ENCODE measurements at regions not wholly inside any gene's neighbourhood (a gene's known extent, or its start where the extent isn't known, plus 50 kb on each side); places are given as distances from the start of the nearest gene placed in this dataset.

DNA sequence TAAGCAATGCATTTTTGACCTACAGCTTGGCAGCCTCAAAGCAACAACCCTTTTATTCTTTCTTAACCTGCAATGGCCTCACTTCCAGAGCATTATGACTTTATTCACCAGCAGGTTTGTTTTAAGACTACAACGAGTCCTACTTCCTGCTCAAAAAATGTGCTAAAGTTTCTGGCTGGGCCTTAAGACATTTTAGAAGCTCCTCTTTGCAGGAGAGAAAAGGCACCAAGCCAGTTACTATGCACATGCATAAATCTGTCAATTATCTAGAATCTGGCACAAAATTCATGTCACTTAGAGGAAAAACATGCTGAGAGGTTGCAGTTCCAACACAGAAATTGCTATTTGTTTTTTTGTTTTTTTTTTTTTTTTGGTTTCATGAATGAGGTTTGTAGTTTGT lies 223.0 kb upstream of the EPHA5 start:
- DNase-seq (ENCODE audit: low read depth in 4 of 4, low spot score in 3 of 4): peak in 2 of 4 donors; percentile 6 to 19

DNA sequence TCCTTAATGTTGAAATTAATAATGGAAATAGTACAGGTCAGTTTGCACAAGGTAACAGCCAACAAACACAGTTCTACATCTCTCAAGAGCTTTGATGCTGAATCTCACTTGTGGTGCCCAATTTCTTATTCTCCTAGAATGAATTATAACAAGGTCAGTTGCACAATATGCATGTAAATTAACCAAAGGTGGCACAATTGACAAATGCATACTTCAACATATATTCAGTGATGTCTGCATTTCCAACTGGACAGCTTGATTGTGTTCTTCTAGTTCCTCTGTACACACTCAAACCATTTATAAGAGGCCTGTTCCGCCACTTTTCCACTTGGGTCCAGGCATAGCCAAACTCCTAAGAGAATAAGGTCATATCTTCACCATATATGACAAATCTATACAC lies 210.3 kb upstream of the EPHA5 start:
- DNase-seq (ENCODE audit: low read depth in 4 of 4, low spot score in 3 of 4): no peak

DNA sequence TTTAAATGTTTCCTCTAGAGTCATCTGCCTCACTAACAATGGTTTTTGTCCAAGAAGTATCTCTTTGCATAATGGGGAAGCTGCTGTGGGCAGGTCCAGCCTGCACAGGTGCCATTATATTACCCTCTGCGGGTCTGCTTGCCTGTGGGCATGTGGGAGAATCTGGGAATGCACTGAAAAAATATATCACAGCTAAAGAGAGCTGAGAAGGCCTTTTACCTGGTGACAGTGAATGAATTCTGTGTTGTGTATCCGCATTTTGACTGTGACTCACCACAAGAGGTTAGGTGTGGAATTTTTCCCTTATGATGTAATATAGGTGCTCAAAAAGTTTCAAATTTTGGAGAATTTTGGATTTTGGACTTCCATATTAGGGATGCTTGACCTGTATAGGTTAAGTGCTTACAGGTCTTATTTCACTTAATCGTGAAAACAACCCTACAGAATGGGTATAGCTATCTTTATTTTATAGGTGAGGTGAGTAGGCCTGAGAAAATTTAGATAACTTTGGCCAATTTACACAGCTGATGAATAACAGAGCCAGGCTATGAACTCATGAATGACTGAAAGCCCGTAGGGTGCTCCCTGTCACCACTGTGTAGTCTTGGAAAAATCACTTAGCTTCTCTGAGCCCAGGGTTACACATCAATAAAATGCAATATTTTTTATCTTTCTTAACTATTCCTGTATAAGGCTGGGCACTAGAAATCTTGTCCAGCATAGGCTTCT lies 198.0 kb upstream of the EPHA5 start:
- no peak for DNase-seq (ENCODE audit: low read depth in 4 of 4, low spot score in 3 of 4)

DNA sequence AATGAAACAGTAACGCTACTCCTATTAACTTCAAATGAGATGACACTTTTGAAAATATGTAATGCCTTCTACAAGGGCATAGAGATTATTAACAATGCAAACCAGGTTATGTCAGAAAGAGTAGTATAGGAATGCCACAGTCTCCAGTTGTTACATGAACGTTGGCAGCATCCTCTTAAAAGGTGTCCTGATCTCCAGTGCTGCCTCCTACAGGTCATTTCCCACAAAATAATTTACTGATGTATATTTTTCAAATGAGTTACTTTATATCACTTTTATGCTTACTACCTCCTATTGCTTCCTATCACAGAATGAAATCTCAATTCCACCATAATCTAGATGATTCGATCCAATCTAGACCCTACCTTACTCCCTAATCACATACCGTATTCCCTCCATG lies 195.2 kb upstream of the EPHA5 start:
- DNase-seq (ENCODE audit: low read depth in 4 of 4, low spot score in 3 of 4): no peak

DNA sequence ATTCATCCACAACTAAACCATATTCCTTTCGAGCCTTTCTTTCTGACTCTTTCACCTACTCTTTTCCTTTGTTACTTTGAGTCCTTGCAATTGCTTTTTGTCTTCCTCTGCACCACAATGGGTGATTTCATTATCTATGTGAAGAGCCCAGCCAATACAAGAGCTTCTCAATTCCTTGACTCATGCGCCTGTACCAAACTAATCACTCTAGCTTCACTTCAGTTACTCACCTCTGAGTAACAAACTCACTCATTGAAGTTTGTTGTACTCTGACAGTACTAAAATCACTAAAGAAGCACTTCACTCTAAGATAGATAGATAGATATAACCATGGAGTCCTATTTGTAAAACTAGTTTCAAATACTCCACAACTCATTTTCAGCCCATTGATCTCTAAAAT lies 191.7 kb upstream of the EPHA5 start:
- DNase-seq (ENCODE audit: low read depth in 4 of 4, low spot score in 3 of 4): no peak

DNA sequence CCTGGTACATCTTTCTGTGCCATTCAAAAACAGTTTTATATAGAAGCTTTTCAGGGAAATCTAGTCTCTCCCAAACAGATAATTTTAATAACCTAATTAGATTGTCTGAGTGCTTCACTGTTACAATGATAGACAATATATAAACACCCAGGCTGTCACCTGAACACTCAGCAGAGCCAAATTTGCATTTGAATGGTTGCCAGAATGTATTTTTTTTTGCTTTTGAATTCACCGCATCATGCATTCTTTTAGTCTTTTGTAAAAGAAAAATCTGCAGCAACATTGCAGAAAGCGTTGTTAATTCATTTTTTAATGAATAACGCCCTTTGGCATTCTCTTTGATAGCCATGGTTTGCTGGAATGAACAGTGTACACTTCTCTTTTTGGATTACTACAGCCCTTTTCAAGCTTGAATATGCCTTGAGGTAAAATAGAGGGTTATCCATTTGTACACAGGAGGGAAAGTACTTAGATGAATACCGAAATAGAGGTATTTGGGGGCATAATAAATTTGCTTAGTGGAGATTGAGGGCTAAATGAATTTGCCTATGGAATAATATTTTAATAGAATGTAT lies 175.0 kb upstream of the EPHA5 start:
- no peak for DNase-seq (ENCODE audit: low read depth in 4 of 4, low spot score in 3 of 4)

DNA sequence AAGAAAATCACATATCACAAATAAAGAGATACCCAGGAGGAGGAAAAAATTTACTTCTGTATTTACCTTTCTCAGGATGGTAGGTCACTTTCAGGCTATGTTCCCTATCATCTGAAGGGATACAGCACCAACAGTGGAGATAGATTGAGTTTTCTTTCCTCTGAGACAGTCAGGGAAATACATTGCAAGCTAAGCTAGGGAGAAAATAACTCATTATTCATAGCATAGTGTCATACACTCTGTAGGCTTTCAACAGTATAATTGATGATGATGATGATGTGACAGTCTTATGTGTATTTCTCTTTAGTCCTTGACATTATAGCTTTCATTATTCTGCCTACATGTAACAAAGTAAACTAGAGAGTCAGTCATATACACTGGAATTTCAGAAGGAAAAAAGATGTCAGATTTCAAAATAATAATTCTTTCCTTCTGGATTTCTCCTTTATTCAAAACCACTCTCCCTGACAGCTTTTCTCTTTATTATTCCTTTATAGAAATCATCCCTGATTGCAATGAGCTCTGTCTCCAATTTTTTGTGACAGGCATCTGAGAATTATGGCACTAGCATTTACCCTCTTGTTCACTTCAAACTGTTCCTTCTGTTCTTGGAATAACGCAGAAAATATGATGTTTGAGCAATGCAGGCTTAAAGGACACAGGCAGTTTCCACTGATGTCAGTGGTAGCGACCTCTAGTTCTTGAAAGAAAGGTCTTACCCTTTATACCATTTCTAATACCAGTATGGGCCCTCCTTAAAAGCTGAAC lies 169.1 kb upstream of the EPHA5 start:
- no peak for DNase-seq (ENCODE audit: low read depth in 4 of 4, low spot score in 3 of 4)

DNA sequence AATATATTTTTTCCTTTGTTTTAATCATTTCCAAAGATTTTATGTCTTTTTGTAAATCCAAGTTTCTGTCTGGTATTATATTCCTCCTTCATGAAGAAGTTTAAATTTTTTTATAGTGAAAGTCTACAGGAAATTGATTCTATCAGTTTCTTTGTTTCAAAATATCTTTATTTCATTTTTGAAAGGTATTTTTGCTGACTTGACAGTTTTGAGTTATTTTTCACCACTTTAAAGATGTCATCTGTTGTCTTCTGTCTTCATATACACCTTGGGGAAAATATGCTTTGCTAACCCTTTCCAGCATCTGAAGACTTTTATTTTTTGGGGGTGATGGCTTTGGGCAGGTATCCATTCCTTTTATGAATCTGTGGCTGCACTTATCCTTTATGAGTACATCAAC lies 164.4 kb upstream of the EPHA5 start:
- no peak for DNase-seq (ENCODE audit: low read depth in 4 of 4, low spot score in 3 of 4)

DNA sequence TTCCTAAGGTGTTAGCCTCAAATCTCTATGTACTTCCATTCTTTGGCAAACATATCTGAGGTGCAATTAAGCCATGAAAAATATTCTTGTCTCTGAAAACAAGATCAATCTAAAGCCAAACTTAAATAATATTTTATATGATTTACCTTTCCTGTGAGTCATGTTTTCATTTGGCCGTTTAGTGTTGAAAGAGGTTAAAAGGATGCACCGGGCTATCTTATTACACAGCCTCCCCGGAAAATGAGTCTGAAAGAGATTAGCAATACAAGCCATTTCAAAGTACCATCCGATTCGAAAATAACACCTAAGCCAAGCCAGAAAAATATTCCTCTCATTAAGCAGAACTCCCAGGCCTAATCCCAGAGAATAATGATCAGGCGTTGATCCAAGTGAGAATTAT lies 161.5 kb upstream of the EPHA5 start:
- DNase-seq (ENCODE audit: low read depth in 4 of 4, low spot score in 3 of 4): no peak

DNA sequence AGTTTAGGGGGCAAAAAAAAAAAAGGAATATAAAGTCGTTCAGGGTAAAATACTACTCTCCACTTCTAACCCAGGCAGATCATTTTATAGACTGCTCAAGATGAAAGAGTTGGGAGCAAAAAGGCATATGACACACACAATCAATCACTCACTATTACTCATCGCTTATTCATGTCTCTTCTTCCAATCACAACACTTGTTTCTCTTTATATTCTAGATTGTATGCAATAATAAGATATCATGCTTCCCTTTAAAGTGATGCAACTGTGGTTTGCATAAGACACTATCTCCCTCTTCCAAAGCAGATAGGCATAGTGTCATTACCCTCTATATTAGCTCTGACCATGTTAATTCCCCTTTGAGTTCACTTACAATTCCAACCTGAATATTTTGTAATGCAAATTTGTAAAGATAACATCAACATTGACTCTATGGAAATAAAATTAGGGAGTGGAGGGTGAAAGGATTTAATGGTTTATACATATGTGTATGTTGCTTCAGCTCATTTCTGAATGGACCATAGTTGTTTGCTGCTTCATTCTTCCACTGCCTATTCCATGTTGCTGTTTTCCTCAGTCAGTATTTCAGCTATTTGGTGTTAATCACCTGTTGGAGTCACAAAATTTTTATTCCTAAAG lies 154.9 kb upstream of the EPHA5 start:
- no peak for DNase-seq (ENCODE audit: low read depth in 4 of 4, low spot score in 3 of 4)

DNA sequence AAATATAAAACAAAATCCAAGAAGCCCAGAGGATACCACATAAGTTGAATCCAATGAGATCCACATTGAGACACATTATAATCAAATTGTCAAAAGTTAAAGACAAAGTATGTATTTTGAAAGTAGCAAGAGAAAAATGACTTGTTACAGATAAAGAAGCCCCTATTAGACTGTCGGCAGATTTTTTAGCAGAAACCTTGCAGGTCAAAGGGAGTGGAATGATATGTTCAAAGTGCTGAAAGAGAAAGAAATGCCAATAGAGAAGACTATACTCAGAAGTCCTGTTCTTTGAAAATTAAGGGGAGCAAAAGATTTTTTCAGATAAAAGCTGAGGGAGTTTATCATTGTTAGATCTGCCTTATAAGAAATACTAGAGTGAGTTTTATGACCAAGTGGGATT lies 148.9 kb upstream of the EPHA5 start:
- DNase-seq (ENCODE audit: low read depth in 4 of 4, low spot score in 3 of 4): no peak

DNA sequence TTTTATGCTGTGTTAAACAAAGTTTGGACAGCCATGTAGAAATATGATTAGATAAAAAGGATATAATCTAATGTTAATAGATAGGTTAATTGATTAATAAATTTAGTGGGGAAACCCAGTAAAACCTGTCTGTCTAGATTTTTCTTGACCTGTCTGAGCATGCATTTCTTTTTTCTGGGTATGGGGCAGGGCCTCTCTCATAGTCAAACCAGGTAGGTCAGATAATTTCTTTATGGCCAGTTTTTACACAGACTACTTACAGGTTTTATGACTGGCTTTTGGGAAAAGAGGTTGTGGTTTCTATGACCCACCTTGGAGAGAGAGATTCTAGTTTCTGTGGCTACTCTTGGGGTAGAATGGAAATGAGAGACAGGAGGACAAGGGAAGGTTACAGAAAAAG lies 135.6 kb upstream of the EPHA5 start:
- DNase-seq (ENCODE audit: low read depth in 4 of 4, low spot score in 3 of 4): no peak

DNA sequence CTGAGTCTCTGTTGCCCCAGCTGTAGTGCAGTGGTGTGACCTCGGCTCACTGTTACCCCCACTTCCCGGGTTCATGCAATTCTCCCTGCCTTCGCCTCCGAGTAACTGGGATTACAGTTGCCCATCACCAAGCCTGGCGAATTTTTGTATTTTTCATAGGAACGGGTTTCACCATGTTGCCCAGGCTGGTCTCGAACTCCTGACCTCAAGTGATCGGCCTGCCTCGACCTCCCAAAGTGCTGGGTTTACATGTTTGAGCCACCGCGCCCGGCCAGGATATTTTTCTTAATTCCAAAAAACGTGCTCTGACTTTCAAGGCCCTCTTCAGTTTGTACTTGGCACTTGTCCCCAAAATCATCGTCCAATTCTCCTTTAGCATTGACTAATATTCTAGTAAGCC lies 129.2 kb upstream of the EPHA5 start:
- DNase-seq (ENCODE audit: low read depth in 4 of 4, low spot score in 3 of 4): no peak

DNA sequence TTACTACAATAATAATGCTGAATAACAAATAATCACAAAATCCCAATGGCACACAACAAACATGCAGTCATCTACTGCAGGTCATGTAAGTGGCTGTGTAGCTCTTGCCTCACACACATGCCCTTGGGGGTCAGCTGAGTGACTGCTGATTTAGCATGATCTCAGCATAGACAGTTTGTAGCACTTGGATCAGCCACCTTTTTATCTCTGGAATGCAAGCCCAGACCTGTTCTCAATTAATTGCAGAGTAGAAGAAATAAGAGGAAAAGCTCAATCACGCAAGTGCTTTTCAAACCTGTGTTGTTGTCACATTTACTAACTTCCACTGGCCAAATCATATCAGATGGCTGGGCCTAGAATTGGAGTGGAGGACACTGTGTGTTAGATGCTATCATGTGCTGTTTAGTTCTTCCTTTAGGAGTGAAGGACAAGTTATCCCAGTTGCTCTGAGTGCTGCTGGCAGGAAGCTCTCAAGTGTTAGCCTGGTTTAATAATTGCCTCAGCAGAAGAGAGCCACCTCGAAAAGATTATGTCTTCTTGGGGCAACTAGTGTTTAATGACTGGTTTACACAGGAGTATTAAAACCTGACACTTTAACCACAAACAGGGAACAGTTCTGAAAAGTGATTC lies 128.3 kb upstream of the EPHA5 start:
- DNase-seq (ENCODE audit: low read depth in 4 of 4, low spot score in 3 of 4): no peak

DNA sequence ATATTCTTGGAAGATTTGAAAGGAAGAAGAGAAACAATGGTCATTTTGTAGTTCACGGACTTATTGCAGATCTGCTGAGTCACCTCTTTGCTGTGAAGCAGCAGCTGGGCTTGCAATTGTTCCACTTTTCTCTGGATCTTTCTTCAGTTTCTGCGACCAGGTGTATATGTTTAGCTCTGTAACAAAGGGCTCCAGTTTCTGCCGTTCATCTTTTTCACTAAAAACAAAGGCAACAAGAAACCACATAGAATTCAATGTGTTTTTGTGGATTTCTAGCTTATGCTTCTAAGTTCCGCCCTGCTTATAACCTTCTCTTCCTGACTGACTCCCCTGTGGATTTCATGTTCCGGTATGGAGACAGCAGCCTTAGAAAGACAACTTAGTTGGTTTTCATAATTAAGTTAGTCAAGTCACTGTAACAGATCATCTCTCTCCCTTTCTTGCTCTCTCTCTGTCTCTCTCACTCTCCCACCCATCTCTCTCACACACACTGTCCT lies 121.6 kb upstream of the EPHA5 start:
- DNase-seq (ENCODE audit: low read depth in 4 of 4, low spot score in 3 of 4): no peak

DNA sequence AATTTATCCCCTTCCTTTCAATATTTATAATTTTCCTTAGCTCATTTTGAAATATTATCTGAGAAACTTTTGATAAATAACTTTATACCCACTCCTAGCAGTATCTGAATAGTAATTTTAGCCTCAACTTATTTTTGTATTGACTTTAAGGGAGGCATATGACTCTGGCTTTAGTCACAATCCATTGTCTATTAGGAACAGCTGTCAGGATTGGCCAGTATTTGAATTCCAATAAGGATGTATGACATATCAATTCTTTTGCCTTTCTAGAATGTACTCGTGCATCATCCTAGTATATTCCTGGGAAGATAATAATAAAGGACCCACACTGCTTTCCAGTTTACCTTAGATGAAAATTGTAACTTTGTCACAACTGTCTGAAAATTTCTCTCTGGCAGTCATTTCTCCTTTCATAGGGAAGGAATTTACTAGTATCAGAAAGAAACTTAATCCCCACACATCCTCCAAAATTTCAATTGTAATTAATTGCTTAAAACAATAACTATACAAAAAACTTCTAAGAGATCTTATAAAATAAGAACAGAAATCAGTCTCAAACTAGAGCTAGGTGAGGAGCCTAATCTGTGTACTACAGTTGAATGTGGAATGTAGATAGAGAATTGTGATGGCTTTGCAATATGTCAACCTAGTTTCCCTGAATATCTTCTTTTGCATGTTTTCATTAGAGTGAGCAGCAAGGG lies 121.0 kb upstream of the EPHA5 start:
- no peak for DNase-seq (ENCODE audit: low read depth in 4 of 4, low spot score in 3 of 4)

DNA sequence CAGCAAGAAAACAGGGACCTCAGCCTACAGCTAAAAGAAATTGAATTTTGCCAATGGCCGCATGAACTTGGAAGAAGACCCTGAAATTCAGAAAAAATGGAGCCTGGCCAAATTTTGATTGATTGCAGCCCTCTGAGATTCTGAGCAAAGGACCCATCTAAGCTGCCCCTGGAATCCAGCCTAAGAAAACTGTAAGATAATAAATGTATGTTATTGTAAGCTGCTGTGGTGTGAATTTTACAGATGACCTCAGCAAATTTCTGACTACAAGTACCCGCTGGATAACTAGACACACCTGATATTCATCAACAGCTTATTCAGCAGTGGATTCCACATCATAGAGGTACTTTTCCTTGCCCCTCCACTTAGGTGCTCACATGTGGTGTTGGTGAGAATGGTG lies 119.5 kb upstream of the EPHA5 start:
- DNase-seq (ENCODE audit: low read depth in 4 of 4, low spot score in 3 of 4): no peak

DNA sequence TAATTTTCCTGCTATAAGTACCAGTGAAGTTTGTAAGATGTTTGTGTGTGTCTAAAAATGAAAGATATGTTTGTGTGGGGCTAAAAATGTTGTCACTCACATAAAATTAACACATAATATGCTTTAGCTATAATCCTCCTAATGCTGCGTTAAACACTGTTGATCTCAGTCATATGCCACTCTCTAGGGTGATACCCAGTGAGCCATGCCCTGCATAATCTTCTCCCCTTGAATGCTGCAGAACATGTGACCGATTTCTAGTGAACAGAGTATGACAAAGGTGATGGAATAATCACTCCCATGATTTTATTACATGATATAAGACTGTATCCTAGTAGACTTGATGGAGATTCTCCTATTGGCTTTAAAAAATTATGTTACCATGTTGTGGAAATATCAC lies 119.1 kb upstream of the EPHA5 start:
- DNase-seq (ENCODE audit: low read depth in 4 of 4, low spot score in 3 of 4): no peak

DNA sequence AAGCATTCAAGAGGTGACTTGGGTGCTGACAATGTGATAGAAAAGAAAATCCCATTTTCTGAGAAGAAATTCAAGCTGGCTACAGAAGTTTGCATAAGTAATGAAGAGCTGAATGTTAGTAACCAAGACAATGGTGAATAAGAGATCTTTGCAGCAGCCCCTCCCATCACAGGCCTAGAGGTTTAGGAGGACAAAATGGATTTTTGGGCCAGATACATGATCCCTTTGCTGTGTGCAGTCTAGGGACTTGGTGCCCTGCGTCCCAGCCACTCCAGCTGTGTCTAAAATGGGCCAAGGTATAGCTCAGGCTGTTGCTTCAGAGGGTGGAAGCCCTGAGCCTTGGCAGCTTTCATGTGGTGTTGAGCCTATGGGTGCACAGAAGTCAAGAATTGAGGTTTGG lies 107.0 kb upstream of the EPHA5 start:
- no peak for DNase-seq (ENCODE audit: low read depth in 4 of 4, low spot score in 3 of 4)

DNA sequence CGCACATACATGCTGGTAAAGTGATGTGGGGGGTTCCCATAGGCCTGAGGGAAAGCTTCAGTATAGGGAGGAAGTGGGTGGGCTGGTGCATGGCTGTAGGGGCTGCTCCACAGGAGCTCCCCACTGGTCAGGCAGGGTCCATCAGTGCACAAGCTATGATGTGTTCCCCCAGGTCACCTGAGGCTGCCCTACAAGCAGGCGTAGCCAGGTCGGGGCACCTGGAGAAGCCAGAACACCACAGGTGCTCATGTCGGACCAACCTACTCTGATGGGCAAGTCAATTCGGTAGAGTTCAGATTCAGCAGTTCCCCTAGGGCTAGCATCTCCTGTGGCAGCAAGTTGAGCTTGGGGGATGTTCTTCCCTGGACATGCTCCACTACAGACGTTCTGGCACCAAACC lies 103.3 kb upstream of the EPHA5 start:
- no peak for DNase-seq (ENCODE audit: low read depth in 4 of 4, low spot score in 3 of 4)

Measured in right renal pelvis (tissue), 4 donors.